ENCODE measurements at regions not wholly inside any gene's neighbourhood (a gene's known extent, or its start where the extent isn't known, plus 50 kb on each side); places are given as distances from the start of the nearest gene placed in this dataset.

DNA sequence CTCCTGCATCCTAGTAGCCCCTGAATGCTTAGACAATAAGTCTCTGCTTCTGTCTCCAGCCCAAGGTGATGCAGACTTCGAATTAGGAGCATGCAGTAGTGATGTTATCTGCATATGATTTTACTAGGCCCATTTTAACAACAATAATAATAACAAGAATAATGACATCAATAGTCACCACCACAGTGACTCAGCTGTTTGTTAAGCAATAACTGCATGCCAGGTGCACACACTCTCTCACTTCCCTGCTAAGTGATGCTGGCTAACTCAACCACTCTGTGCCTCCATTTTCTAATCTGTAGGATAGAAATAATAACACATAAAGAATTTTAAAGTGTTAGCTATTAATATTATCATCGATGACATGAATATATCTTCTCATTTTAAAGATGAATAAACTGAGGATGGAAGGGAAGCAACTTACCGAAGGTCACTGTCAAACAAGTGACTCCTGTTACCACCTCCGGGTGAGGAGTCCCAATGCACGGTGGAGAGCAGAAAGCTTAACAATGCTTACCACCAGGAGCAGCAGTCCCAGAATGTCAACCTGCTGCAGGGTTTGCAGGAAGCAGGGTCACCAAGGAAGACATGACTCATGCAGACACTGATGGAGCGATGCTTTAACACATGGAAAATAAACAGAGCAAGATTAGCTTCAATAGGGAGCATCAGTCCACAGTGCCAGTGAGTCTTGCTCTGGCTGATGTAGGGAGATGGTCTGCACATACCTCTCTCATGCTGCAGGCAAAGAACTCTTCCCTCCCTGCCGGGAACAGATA lies 290.2 kb downstream of the SPATA17 start:
- DNase-seq (no peak), ATAC-seq (no peak)
- intact Hi-C loops (cut with micrococcal nuclease), result no loop called here

DNA sequence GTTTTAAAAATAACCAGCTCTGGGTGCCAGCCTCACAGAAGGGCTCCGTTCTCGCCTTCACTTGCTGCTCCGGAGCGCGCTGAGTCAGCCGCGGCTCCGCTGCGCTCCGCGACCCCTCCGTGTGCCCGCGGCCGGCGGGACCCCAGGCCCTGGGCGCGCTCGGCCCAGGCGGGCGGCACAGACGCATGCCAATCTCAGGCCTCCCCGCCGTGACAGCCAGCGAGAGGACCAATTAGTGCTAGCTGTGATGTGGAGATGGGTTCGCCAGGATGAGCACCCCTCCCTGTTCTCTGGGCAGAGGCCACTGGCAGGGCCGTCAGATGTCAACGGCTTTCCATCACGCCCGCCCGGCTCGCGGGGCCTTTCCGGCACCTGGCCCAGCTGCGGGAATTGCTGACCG lies 293.8 kb downstream of the SPATA17 start:
- DNase-seq, result no peak
- no peak for ATAC-seq

DNA sequence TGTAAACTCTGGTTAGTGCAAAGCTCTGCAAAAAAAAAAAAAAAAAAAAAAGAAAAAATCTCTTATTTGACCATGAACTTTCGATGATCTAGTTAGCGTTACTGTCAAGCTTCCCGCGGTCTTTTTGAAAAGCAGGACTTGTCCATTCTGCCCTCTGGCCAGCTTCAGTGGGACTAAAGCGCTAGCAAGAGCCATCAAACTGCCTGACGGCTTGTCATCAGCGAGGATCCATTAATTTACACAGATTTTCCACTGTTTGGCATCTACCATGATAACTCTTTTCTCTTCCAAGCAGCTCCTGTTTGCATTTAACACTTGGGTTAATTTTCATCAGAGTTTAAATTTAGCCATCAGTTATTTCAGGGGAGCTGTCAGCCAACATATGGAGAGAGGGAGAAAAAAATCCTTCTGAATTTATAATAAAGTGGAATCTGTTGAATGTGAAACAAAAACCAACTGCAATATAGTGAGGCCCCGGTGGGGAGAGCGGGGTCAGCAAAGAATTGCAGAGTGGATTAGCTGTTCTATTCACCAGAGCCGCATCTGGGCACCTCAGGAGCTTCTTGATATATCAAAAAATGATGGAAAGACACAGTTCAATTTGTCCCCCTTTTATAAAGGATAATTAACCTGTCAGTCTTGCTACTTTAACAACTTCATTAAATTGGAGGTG lies 298.2 kb downstream of the SPATA17 start:
- intact Hi-C loops (cut with micrococcal nuclease), result no loop called here
- DNase-seq (no peak), ATAC-seq (no peak)

More for the DNA sequence above, 293.8 kb downstream of the SPATA17 start:
- intact Hi-C loops (cut with micrococcal nuclease), result no loop called here

DNA sequence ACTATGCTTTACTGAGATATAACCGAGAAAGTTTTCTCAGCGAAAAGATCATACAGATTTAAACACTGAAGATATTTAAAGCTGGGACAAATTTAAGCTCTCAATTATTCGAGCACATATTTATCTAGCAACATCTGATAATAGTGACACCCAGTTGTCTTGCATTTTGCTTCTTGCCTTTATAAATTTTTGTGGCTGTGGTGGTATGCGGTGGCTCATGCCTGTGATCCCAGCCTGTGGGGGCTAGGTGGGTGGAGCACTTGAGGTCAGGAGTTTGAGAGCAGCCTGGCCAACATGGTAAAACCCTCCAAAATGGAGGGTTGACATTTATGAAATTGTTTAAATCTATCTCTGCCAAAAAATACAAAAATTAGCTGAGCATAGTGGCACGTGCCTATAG lies 312.2 kb downstream of the SPATA17 start:
- ATAC-seq (no peak), DNase-seq (no peak)
- intact Hi-C loops (cut with micrococcal nuclease), result no loop called here

DNA sequence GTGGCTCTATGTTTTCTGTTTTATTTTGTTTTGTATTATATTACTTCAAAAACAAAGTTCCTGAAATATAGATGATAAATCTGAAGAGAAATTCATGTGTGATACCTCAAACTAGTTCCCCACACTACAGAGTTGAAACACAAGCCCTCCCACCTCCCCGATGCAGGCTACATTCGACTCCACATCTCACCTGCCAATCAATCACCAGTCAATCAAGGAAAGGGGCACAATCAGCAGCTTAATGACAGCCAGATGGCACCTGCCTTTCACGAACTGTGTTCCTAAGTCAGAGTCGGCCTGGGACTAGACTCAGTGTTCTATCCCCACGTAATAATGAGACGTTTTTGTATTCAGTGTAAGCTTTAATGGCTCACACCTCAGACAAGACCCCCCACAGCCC lies 313.4 kb downstream of the SPATA17 start:
- no peak for ATAC-seq
- no peak for DNase-seq
- intact Hi-C loops (cut with micrococcal nuclease), result no loop called here

DNA sequence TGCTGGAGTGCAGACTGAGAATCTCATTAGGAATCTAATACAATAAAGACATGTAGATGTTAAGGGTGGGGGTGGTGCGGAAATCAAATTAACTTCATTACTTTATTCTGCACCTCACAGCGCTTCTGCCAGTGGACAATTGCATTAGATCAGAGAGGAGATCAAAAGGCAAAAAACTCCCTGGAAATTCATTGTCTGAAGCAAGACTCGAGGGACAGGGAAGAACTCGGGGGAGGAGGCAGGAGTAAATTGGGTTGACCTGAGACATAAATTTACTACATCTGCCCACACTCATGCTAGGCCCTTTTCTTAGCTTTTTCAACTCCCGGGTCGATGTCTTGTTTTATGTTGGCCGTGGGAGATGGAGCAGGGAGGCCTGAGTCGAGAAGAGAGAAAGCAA lies 315.4 kb downstream of the SPATA17 start:
- intact Hi-C loops (cut with micrococcal nuclease), result no loop called here
- ATAC-seq (no peak), DNase-seq (no peak)

DNA sequence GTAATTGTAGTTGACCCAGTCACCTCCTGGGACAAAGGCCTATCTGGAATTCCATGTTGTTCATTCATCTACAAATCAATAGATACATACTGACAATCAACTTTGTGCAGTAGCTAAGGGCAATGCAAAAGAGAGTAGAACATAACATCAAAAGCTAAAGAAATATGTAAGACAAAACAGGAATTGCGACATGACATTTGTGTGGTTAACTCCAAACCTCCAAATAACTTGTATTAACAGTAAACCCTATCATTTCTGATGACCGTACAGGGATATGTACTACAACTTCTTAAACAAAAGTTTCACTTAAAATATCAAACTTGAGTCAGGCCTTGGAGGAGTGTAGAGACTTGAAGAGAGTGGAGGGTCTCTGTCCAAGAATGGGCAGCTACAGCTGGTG lies 317.6 kb downstream of the SPATA17 start:
- ATAC-seq (no peak), DNase-seq (no peak)
- intact Hi-C loops (cut with micrococcal nuclease), result no loop called here

DNA sequence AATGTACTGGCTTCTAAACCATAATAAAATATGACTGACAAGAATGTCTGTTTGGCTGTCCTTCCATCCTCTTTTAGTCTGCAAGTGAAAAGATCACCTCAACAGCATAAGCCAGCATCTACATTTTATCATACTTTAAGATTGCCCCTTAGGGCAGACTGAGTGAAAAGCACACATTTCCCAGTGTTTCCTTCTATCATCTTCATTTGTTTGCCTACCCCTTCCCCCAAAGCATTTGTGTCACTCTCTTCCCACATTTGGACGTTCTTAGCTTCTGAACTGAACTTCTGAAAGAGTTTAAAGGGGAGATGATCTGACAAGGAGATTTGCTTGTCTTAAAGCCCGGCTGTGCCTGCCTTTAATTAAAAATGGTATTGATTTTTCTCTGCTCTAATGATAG lies 322.2 kb downstream of the SPATA17 start:
- intact Hi-C loops (cut with micrococcal nuclease), result no loop called here
- no peak for DNase-seq
- no peak for ATAC-seq

DNA sequence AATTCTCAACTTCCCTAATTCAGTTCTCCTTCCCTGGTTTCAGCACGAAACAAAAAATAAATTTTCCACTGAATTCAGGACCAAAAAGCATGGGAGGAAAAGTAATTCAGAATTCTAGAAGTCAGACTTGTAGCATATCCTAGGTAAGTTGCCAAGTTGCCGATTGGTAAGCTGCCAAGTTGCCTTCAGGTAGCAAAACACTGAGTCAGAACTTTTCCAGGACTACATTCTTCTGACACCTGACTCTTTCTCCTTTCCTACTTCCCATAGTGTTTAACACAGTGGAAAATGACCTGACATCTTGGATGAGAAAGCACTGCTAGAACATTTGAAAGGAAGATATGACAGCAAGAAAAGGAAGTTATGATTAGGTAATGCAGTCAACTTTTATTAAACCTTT lies 322.8 kb downstream of the SPATA17 start:
- DNase-seq, result no peak
- no peak for ATAC-seq
- intact Hi-C loops (cut with micrococcal nuclease), result no loop called here

DNA sequence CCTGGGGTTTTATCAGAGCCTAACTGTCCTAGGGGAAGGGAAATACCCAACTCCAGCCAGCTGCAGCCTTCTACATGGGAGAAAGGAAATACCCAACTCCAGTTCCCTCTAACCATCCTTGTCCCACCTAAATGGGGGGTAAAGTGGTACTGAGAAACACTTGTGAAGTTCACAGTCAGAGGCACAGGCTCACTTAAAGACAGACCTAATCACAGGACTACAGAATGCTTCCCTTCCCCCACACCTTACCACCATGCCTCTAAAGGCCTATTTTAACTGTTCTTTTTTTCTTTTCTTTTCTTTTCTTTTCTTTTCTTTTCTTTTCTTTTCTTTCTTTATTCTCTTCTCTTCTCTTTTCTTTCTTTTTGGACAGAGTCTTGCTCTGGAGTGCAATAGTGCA lies 324.6 kb downstream of the SPATA17 start:
- no peak for ATAC-seq
- intact Hi-C loops (cut with micrococcal nuclease), result no loop called here
- DNase-seq, result no peak

DNA sequence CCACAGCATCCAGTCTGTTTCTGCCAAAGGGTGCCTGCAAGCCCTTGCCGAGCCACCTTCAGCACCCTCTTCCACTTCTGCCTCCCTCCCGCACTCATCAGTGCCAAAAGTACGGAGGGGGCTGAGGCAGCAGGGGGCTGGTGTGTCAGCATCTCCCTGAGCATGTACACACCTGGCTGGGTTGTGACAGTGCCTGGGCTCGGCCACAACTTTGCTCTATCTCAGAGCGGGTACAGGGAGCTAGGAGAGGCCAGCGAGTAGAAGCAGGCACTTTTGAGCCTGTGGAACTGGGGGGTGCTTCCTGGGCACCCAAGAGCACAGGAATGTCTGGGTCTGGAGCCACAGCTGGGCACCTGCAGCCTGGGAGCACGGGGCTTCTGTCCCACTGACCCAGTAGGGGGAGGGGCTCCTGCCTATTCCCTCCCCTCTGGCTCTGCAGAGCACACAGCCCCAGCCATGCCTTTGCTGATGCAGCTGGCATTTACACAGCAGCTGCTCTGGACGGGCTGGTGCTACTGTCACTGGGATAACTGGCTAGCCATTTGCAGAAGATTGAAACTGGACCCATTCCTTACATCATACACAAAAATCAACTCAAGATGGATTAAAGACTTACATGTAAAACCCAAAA lies 319.8 kb upstream of the RRP15 start:
- DNase-seq (no peak), ATAC-seq (no peak)
- intact Hi-C loops (cut with micrococcal nuclease), result no loop called here

DNA sequence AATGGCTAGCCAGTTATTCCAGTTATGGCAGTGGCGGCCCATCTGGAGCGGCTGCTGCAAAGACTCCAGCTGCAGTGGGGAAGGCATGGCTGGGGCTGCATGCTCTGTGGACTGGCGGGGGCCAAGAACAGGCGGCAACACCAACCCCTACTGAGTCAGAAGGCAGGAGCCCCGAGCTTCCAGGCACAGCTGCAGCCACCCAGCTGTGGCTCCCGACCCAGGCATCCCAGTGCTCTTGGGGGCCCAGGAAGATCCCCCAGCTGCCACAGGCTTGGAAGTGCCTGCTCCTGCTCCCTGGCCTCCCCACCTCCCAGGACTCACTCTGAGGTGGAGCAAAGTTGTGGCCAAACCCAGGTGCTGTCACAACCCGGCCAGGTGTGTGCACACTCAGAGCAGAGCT lies 317.0 kb upstream of the RRP15 start:
- ATAC-seq, result no peak
- intact Hi-C loops (cut with micrococcal nuclease), result no loop called here
- DNase-seq, result no peak

DNA sequence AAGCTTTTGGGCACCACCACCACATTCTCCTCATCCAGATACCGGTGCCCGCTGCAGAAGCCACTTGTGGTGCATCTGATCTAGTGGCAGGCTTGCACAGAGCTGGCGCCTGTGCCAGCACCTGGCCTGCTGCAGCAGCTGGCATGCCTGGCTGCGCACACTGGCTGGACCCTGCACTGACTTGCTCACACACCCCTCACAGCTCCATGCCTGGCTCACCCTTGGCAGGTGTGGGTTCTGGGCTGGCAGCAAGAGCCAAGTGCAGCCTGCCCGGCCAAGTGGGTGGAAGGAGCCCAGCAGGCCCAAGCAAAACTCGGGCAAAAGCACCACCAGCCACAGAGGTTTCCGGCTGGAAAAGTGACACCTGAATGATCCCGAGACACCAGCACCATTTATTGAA lies 315.7 kb upstream of the RRP15 start:
- ATAC-seq (no peak), DNase-seq (no peak)
- intact Hi-C loops (cut with micrococcal nuclease), result no loop called here

DNA sequence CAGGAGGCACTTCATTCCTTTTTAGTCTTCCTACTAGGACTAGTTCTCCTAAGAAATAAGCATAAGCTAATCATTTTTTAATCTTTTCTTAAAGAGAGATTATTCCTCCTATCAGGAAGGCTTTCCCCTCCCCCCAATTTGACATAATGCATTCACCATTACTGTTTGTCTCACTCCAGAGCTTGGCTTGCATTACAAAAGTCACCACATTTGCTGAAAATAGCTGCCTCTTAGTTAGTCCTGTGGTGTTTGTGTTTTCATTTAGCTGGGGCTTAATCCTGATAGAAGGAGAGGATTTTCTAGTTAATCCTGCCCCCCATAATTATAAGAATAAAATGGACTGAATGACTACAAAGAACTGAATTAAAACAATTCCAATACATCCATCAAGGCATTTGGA lies 307.1 kb upstream of the RRP15 start:
- ATAC-seq, result no peak

DNA sequence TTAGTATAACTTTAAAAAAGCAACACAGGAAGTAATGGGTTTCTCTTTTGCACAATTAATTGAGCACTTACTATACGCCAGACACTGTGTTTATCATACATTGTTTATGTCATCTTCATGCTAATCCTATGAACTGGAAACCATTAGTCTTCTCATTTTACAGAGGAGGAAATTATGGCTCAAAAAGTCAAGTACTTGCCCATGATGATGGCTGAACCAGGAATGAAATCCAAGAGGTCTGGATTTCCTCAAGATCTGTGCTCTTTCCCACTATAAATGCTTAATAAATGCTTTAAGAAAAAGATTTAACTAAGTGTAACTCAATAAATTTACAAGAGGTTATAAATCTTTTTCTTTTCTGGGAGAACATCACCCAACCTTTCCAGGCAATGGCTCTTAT lies 303.7 kb upstream of the RRP15 start:
- DNase-seq (no peak), ATAC-seq (no peak)
- intact Hi-C loops (cut with micrococcal nuclease), result no loop called here

More for the DNA sequence above, 307.1 kb upstream of the RRP15 start:
- intact Hi-C loops (cut with micrococcal nuclease), result no loop called here
- no peak for DNase-seq

DNA sequence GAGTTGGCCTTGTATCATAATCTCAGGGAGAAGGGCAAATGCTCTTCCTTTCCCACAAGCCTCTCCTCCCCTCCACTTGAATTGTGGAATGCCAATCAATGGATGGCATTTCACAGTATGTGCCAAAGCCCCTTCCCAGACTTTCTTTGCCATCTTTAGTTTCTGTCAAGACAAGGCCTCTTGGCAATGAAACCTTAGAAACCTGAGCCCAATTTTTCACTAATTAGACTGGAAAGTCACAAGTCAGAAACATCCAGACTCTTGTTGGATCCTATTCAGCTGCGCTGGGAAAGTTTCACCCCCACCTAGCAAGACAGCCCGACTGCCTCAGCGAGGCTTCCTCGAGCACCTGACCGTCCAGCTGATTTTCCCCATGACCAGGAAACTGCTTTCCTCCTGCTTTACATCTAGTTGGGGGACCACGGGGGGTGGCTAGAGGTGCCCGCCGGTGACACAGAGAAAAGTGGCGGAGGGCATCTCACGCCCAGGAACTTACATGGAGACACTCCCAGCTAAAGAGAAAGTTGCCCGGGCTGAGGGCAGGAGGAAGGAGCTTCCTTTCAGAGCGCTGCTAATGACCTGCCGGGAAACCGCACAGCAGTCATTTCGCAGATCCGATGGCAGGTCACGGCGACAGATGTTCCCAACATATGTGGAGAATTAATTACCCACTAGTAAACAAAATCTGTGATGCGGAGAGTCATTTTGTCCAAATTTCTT lies 302.6 kb upstream of the RRP15 start:
- no peak for ATAC-seq
- intact Hi-C loops (cut with micrococcal nuclease), result no loop called here
- no peak for DNase-seq

DNA sequence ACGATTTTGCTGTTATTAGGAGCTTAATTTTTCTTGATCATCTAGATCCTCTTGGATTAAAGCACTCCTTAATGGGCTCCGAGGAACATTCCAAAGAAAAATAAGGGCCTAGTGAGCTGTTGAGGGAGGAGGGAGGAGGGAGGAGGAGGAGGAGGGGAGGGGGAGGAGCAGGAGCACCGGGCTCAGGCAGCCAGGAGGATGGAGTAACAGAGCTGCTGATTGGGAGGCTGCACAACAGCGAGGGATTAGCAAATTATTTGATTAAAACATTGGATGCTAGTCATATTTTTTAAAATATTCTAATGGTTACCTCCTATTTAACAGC lies 302.1 kb upstream of the RRP15 start:
- intact Hi-C loops (cut with micrococcal nuclease), result no loop called here
- DNase-seq (no peak), ATAC-seq (no peak)

DNA sequence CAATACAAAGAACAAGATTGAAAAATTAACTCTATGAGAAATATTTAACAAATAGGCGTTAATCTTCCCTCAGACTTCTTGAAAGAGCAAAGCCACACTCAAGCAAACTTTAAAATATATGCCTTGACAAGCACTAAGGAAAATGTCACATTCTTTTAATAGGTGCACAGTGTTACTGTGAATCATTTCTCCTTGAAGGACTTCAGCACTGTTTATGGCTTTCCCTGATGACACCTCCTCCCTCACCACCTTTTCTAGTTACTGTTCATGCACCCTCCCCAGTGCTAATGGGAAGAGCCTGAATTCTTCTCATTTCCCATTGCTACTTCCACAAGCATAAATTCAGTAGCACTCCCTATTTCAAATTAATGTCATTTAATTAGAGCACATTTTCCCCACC lies 299.5 kb upstream of the RRP15 start:
- ATAC-seq, result no peak
- intact Hi-C loops (cut with micrococcal nuclease), result no loop called here
- DNase-seq, result no peak

DNA sequence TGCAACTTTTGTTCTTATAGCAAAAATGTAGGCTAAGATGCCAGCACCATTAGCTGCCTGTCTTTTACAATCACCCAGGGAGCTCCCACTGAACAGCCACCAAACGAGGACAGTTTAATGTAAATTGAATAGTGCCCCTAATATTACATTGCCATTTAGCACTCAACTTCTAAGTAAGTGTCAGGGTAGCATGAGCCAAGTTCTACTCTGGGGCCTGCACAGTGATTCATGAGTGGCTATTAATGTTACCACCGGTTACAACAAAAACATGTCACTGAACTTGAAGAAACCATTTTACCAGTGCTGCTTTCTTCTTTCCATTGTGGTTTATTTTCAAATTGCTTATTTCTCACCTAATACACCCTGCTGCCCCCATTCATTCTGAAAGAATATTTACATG lies 295.6 kb upstream of the RRP15 start:
- intact Hi-C loops (cut with micrococcal nuclease), result no loop called here
- DNase-seq, result no peak
- ATAC-seq, result no peak

DNA sequence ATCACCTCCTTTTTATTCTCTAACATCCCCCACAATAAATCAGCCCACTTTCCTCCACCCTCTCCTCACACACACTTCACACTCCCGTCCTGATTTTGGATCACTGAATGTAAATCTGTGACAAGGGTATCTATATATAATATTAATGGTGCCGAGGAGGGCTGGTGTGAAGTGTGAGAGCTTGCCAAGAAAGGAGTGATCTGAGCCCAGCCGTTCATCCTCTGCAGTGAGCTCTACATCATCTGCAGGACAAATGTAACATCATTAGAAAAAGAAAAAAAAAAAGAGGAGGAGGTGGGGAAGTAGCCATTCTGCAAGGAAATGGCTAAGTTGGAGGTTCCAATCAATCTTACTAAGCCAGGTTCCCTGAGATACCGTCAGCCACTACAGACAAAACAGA lies 291.7 kb upstream of the RRP15 start:
- intact Hi-C loops (cut with micrococcal nuclease), result no loop called here
- ATAC-seq (no peak), DNase-seq (no peak)
